Liver (tissue), 7 donors: ENCODE measurements at regions not wholly inside any gene's neighbourhood (a gene's known extent, or its start where the extent isn't known, plus 50 kb on each side); places are given as distances from the start of the nearest gene placed in this dataset.
"Not testable (repeated sequence)": the region's sequence is repeated elsewhere in the genome, so short reads cannot be mapped to it uniquely, and the experiment has no call there.

Experiments
- DNase-seq: peaks from one replicate; pipeline ENCODE4 v3.0.0-alpha.2; 2017; ENCODE audit warnings: low spot score
- H3K27ac ChIP-seq, 2 donors: one replicate each; pipeline ENCODE4 v1.7.0; 2013; ENCODE audit warnings: inconsistent platforms in 2 of 2, low read length in 2 of 2, control low read depth in 1 of 2, low read depth in 1 of 2, mild to moderate bottlenecking in 1 of 2
- H3K27me3 ChIP-seq, 4 donors: one replicate each; pipeline versions ENCODE4 v1.6.1 to v1.7.0; 2013; ENCODE audit warnings: low read length in 3 of 4, inconsistent platforms in 1 of 4, mild to moderate bottlenecking in 1 of 4, moderate library complexity in 1 of 4; ENCODE audit not compliant: control insufficient read depth in 4 of 4, insufficient read depth in 4 of 4
- H3K36me3 ChIP-seq, 4 donors: one replicate each; pipeline versions ENCODE4 v1.6.1 to v1.7.0; 2013; ENCODE audit warnings: low read length in 3 of 4, mild to moderate bottlenecking in 3 of 4, low read depth in 1 of 4, moderate library complexity in 1 of 4; ENCODE audit not compliant: control insufficient read depth in 4 of 4, insufficient read depth in 3 of 4
- H3K4me1 ChIP-seq, 4 donors: one replicate each; pipeline versions ENCODE4 v1.6.1 to v1.7.0; 2013; ENCODE audit warnings: low read length in 3 of 4, mild to moderate bottlenecking in 3 of 4, moderate library complexity in 1 of 4; ENCODE audit not compliant: control insufficient read depth in 4 of 4, insufficient read depth in 4 of 4
- H3K4me3 ChIP-seq, 3 donors: one replicate each; pipeline versions ENCODE4 v1.6.1 to v1.7.0; 2013; ENCODE audit warnings: low read length in 3 of 3, control low read depth in 1 of 3, low read depth in 1 of 3, mild to moderate bottlenecking in 1 of 3
- H3K9ac ChIP-seq, 2 donors: one replicate each; pipeline ENCODE4 v1.7.0; 2013; ENCODE audit warnings: low read length in 2 of 2, mild to moderate bottlenecking in 2 of 2, moderate library complexity in 2 of 2, control low read depth in 1 of 2, low read depth in 1 of 2
- H3K9me3 ChIP-seq, 4 donors: one replicate each; pipeline versions ENCODE4 v1.6.1 to v1.7.0; 2013; ENCODE audit warnings: low read length in 3 of 4; ENCODE audit not compliant: control insufficient read depth in 4 of 4
- ATF3 ChIP-seq: IDR thresholded peaks from 2 replicates; pipeline ENCODE4 v1.6.1; 2016; ENCODE audit warnings: antibody characterized with exemption
- EGR1 ChIP-seq, 2 donors: IDR thresholded peaks; 2 replicates each; pipeline ENCODE4 v1.6.1; 2016 to 2018; ENCODE audit warnings: antibody characterized with exemption in 2 of 2, low read depth in 2 of 2
- FOXA1 ChIP-seq: IDR thresholded peaks from 2 replicates; pipeline ENCODE4 v1.6.1; 2016; ENCODE audit warnings: antibody characterized with exemption
- FOXA2 ChIP-seq: IDR thresholded peaks from 2 replicates; pipeline ENCODE4 v1.6.1; 2016; ENCODE audit warnings: antibody characterized with exemption
- GABPA ChIP-seq, 2 donors: IDR thresholded peaks in 1 of 2; conservative IDR thresholded peaks in 1 of 2; 2 replicates each; pipeline ENCODE4 v1.6.1; 2016; ENCODE audit warnings: antibody characterized with exemption in 2 of 2, mild to moderate bottlenecking in 1 of 2, moderate library complexity in 1 of 2
- HNF4A ChIP-seq, 2 donors: conservative IDR thresholded peaks; 2 replicates each; pipeline ENCODE4 v1.6.1; 2016; ENCODE audit warnings: antibody characterized with exemption in 2 of 2, mild to moderate bottlenecking in 2 of 2
- HNF4G ChIP-seq: IDR thresholded peaks from 2 replicates; pipeline ENCODE4 v1.6.1; 2016; ENCODE audit warnings: antibody characterized with exemption
- JUND ChIP-seq, 2 donors: IDR thresholded peaks; 2 replicates each; pipeline ENCODE4 v1.6.1; 2016; ENCODE audit warnings: antibody characterized with exemption in 2 of 2
- NR2F2 ChIP-seq: IDR thresholded peaks from 2 replicates; pipeline ENCODE4 v1.6.1; 2016; ENCODE audit warnings: antibody characterized with exemption
- RAD21 ChIP-seq, 2 donors: IDR thresholded peaks; 2 replicates each; pipeline ENCODE4 v1.6.1; 2016; ENCODE audit warnings: antibody characterized with exemption in 2 of 2, mild to moderate bottlenecking in 2 of 2
- REST ChIP-seq: IDR thresholded peaks from 2 replicates; pipeline ENCODE4 v1.6.1; 2016; ENCODE audit warnings: antibody characterized with exemption, mild to moderate bottlenecking
- RXRA ChIP-seq, 2 donors: IDR thresholded peaks; 2 replicates each; pipeline ENCODE4 v1.6.1; 2017 to 2018; ENCODE audit warnings: antibody characterized with exemption in 2 of 2, mild to moderate bottlenecking in 1 of 2
- SP1 ChIP-seq: IDR thresholded peaks from 2 replicates; pipeline ENCODE4 v1.6.1; 2018; ENCODE audit warnings: antibody characterized with exemption, mild to moderate bottlenecking
- TAF1 ChIP-seq: conservative IDR thresholded peaks from 2 replicates; pipeline ENCODE4 v1.6.1; 2016; ENCODE audit warnings: antibody characterized with exemption, mild to moderate bottlenecking
- YY1 ChIP-seq: IDR thresholded peaks from 2 replicates; pipeline ENCODE4 v1.6.1; 2016; ENCODE audit warnings: antibody characterized with exemption, mild to moderate bottlenecking
- ZBTB33 ChIP-seq: IDR thresholded peaks from 2 replicates; pipeline ENCODE4 v1.6.1; 2016; ENCODE audit warnings: antibody characterized with exemption
- WGBS: extraction: QIAGEN DNeasy Blood & Tissue Kit; methylation state at CpG from one replicate; pipeline ENCODE4 v1.1.7; 2013; 5-methylcytosine and 5-hydroxymethylcytosine counted together
- donor health status: healthy.
- donor health status: healthy.
- donor health status: healthy.
- donor health status: healthy.

GRCh38 chr10:94156453-94156852 lies 162.7 kb downstream of the PLCE1 start:
- no peaks in the 10 kb centered on the region for H3K36me3 ChIP-seq
- no peaks in the 10 kb centered on the region for H3K9me3 ChIP-seq
- no peak for DNase-seq
- TF ChIP-seq TAF1 (no peak), RXRA (IDR thresholded peaks at IDR 0.05) (no peak), SP1 (no peak), HNF4G (no peak), RAD21 (IDR thresholded peaks at IDR 0.05) (no peak), ZBTB33 (no peak), ATF3 (no peak), YY1 (no peak), GABPA (IDR thresholded peaks at IDR 0.05 in 1 of 2, conservative IDR thresholded peaks at IDR 0.05 in 1 of 2) (no peak), JUND (IDR thresholded peaks at IDR 0.05) (no peak), FOXA2 (no peak), REST (no peak), EGR1 (IDR thresholded peaks at IDR 0.05; ENCODE audit: low read depth in 2 of 2) (no peak), HNF4A (conservative IDR thresholded peaks at IDR 0.05) (no peak), NR2F2 (no peak), FOXA1 (no peak)
- H3K4me3 ChIP-seq = no peak overlapping the region
- no peaks in the 10 kb centered on the region for H3K4me1 ChIP-seq
- 73% methylated on average over 3 of the region's 3 CpGs for WGBS
- H3K27me3 ChIP-seq = no peaks in the 10 kb centered on the region
- H3K27ac ChIP-seq = no peak overlapping the region
- no peak overlapping the region for H3K9ac ChIP-seq

GRCh38 chr10:94165158-94165611 lies 171.5 kb downstream of the PLCE1 start:
- not testable (repeated sequence) for H3K4me3 ChIP-seq, H3K27me3 ChIP-seq, H3K9me3 ChIP-seq, H3K27ac ChIP-seq, H3K36me3 ChIP-seq, H3K9ac ChIP-seq, DNase-seq, H3K4me1 ChIP-seq
- WGBS = 82% methylated on average over 9 of the region's 12 CpGs

- Histone ChIP-seq H3K4me3 (no peak overlapping the region), H3K27ac (no peak overlapping the region), H3K36me3 (no peaks in the 10 kb centered on the region), H3K9ac (no peak overlapping the region), H3K4me1 (no peaks in the 10 kb centered on the region), H3K27me3 (peaks cover 0 to 2% (median 0%) of the 10 kb centered on the region in 4 donors), H3K9me3 (no peaks in the 10 kb centered on the region)
- WGBS = 97% methylated on average over 2 of the region's 2 CpGs
- DNase-seq = no peak
- no peak for TF ChIP-seq TAF1
- TF ChIP-seq REST = no peak
- TF ChIP-seq ZBTB33 = no peak
- TF ChIP-seq SP1 = no peak
- no peak for TF ChIP-seq RAD21 (IDR thresholded peaks at IDR 0.05)
- TF ChIP-seq ATF3 = no peak
- no peak for TF ChIP-seq HNF4G
Observed at GRCh38 chr10:94172332-94172731, 178.6 kb downstream of the PLCE1 start.
